ENCODE measurements at regions not wholly inside any gene's neighbourhood (a gene's known extent, or its start where the extent isn't known, plus 50 kb on each side); places are given as distances from the start of the nearest gene placed in this dataset.
"Not testable (repeated sequence)": the region's sequence is repeated elsewhere in the genome, so short reads cannot be mapped to it uniquely, and the experiment has no call there.

DNA sequence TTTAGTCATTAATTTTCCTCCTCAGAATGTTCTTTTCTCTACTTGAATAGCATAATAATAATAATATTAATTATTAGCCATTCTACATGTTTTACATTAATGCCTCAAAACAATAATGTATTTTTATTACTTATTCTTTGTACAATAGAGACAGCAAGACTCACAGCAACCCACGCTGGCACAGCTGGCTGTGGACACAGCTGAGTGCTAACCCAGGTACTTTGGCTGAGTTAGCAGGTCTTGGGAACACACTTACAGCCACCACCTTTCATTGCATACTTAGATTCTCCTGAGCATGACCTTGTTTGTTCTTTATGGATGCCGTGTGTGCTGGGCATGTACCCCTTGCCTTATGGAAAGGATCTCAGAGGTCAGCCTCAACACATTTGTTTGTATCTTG is 260.2 kb upstream of the ST6GAL2 start:
- no peak overlapping the region for H3K4me3 ChIP-seq (ENCODE audit: low read depth, low read length)
- TF ChIP-seq, protein P1, sequence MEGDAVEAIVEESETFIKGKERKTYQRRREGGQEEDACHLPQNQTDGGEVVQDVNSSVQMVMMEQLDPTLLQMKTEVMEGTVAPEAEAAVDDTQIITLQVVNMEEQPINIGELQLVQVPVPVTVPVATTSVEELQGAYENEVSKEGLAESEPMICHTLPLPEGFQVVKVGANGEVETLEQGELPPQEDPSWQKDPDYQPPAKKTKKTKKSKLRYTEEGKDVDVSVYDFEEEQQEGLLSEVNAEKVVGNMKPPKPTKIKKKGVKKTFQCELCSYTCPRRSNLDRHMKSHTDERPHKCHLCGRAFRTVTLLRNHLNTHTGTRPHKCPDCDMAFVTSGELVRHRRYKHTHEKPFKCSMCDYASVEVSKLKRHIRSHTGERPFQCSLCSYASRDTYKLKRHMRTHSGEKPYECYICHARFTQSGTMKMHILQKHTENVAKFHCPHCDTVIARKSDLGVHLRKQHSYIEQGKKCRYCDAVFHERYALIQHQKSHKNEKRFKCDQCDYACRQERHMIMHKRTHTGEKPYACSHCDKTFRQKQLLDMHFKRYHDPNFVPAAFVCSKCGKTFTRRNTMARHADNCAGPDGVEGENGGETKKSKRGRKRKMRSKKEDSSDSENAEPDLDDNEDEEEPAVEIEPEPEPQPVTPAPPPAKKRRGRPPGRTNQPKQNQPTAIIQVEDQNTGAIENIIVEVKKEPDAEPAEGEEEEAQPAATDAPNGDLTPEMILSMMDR (IDR thresholded peaks at IDR 0.05; ENCODE audit: borderline replicate concordance, insufficient read depth, low read depth, low read length): no peak

DNA sequence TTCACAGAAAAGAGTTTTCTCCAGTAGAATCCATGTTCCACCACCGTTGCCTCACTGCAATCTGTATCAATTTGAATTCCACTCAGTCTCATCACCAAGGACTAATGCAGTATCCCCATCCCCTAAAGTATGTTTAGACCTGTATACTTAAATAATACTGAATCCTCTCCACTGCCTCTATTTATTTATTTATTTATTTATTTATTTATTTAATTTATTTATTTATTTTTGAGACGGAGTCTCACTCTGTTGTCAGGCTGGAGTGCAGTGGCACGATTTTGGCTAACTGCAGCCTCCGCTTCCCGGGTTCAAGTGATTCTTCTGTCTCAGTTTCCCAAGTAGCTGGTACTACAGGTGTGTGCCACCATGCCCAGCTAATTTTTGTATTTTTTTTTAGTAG is 260.7 kb upstream of the ST6GAL2 start:
- H3K4me3 ChIP-seq (ENCODE audit: low read depth, low read length): not testable (repeated sequence)

- H3K4me3 ChIP-seq (ENCODE audit: low read depth, low read length): no peak overlapping the region
- TF ChIP-seq, protein P1 (IDR thresholded peaks at IDR 0.05; ENCODE audit: borderline replicate concordance, insufficient read depth, low read depth, low read length): no peak
Observed at GRCh38 chr2:107148055-107148454, 262.1 kb upstream of the ST6GAL2 start.

- TF ChIP-seq, protein P1 (IDR thresholded peaks at IDR 0.05; ENCODE audit: borderline replicate concordance, insufficient read depth, low read depth, low read length): no peak
- H3K4me3 ChIP-seq (ENCODE audit: low read depth, low read length): no peak overlapping the region
Observed at GRCh38 chr2:107148496-107148895, 262.5 kb upstream of the ST6GAL2 start.

GRCh38 chr2:107160640-107161239 is 274.8 kb upstream of the ST6GAL2 start:
- TF ChIP-seq, protein P1 (IDR thresholded peaks at IDR 0.05; ENCODE audit: borderline replicate concordance, insufficient read depth, low read depth, low read length): no peak
- H3K4me3 ChIP-seq (ENCODE audit: low read depth, low read length): no peak overlapping the region

GRCh38 chr2:107168141-107168540 is 282.2 kb upstream of the ST6GAL2 start:
- TF ChIP-seq, protein P1 (IDR thresholded peaks at IDR 0.05; ENCODE audit: borderline replicate concordance, insufficient read depth, low read depth, low read length): no peak
- no peak overlapping the region for H3K4me3 ChIP-seq (ENCODE audit: low read depth, low read length)

- H3K4me3 ChIP-seq (ENCODE audit: low read depth, low read length): no peak overlapping the region
- TF ChIP-seq, protein P1 (IDR thresholded peaks at IDR 0.05; ENCODE audit: borderline replicate concordance, insufficient read depth, low read depth, low read length): no peak
Observed at GRCh38 chr2:107174171-107174570, 288.2 kb upstream of the ST6GAL2 start.

- TF ChIP-seq, protein P1 (IDR thresholded peaks at IDR 0.05; ENCODE audit: borderline replicate concordance, insufficient read depth, low read depth, low read length): no peak
- no peak overlapping the region for H3K4me3 ChIP-seq (ENCODE audit: low read depth, low read length)
Observed at GRCh38 chr2:107182981-107183380, 297.0 kb upstream of the ST6GAL2 start.

Measured in GM12875 (cell line).